GM12872 (cell line): ENCODE measurements at regions not wholly inside any gene's neighbourhood (a gene's known extent, or its start where the extent isn't known, plus 50 kb on each side); places are given as distances from the start of the nearest gene placed in this dataset.

ENCODE experiments used
- CTCF ChIP-seq: IDR thresholded peaks from 3 replicates; pipeline ENCODE4 v1.5.1; 2011; ENCODE audit warnings: low read depth, mild to moderate bottlenecking, low read length, moderate library complexity; ENCODE audit not compliant: insufficient read depth

GRCh38 chr2:136291871-136292270 is 173.9 kb upstream of the CXCR4 start:
- no peak for TF ChIP-seq CTCF

GRCh38 chr2:136290326-136290725 is 172.4 kb upstream of the CXCR4 start:
- no peak for TF ChIP-seq CTCF

GRCh38 chr2:136288249-136288648 is 170.3 kb upstream of the CXCR4 start:
- no peak for TF ChIP-seq CTCF

- no peak for TF ChIP-seq CTCF
Measured at GRCh38 chr2:136286423-136286822, 168.5 kb upstream of the CXCR4 start.

- TF ChIP-seq CTCF, result no peak
Measured at GRCh38 chr2:136284226-136285119, 166.5 kb upstream of the CXCR4 start.

GRCh38 chr2:136282251-136282650 is 164.3 kb upstream of the CXCR4 start:
- TF ChIP-seq CTCF, result no peak

- TF ChIP-seq CTCF, result no peak
Measured at GRCh38 chr2:136281281-136282114, 163.5 kb upstream of the CXCR4 start.
